D721Med (cell line): ENCODE measurements at regions not wholly inside any gene's neighbourhood (a gene's known extent, or its start where the extent isn't known, plus 50 kb on each side); places are given as distances from the start of the nearest gene placed in this dataset.
"Not testable (repeated sequence)": the region's sequence is repeated elsewhere in the genome, so short reads cannot be mapped to it uniquely, and the experiment has no call there.

Experiments
- DNase-seq: peaks from one replicate; pipeline ENCODE4 v3.0.0; 2011; ENCODE audit warnings: low spot score; ENCODE audit not compliant: insufficient read length
- FAIRE-seq: peaks from 2 replicates; lab custom pipeline; 2011; peaks lifted over from hg19 to GRCh38; lab: Jason Lieb, UNC
- CTCF ChIP-seq: IDR thresholded peaks from 2 replicates; pipeline ENCODE4 v1.5.1; 2012; ENCODE audit warnings: mild to moderate bottlenecking, control low read depth; ENCODE audit not compliant: insufficient read depth; ENCODE audit errors: missing control alignments

- DNase-seq = no peak
- no peak for FAIRE-seq
- no peak for TF ChIP-seq CTCF
Measured at GRCh38 chr12:131287015-131287937, 333.6 kb downstream of the ADGRD1 start.

- DNase-seq = no peak
- FAIRE-seq = no peak
- TF ChIP-seq CTCF = no peak
Measured at GRCh38 chr12:131287938-131288764, 334.4 kb downstream of the ADGRD1 start.

- not testable (repeated sequence) for DNase-seq, FAIRE-seq
Measured at GRCh38 chr12:131288765-131289695, 335.3 kb downstream of the ADGRD1 start.

GRCh38 chr12:131289807-131290206 is 336.1 kb downstream of the ADGRD1 start:
- DNase-seq, FAIRE-seq: not testable (repeated sequence)

- DNase-seq = no peak
- FAIRE-seq = no peak
- no peak for TF ChIP-seq CTCF
Measured at GRCh38 chr12:131290255-131290959, 336.7 kb downstream of the ADGRD1 start.

GRCh38 chr12:131293071-131294015 is 339.6 kb downstream of the ADGRD1 start:
- not testable (repeated sequence) for FAIRE-seq, DNase-seq

- DNase-seq, FAIRE-seq: not testable (repeated sequence)
Measured at GRCh38 chr12:131294716-131295115, 341.0 kb downstream of the ADGRD1 start.

- not testable (repeated sequence) for FAIRE-seq, DNase-seq
Measured at GRCh38 chr12:131295117-131295516, 341.4 kb downstream of the ADGRD1 start.

- not testable (repeated sequence) for FAIRE-seq, DNase-seq
Measured at GRCh38 chr12:131295559-131295958, 341.9 kb downstream of the ADGRD1 start.

- not testable (repeated sequence) for FAIRE-seq, DNase-seq
Measured at GRCh38 chr12:131296136-131296535, 342.4 kb downstream of the ADGRD1 start.

GRCh38 chr12:131296651-131297050 is 342.9 kb downstream of the ADGRD1 start:
- not testable (repeated sequence) for DNase-seq, FAIRE-seq

GRCh38 chr12:131298526-131299369 is 345.0 kb downstream of the ADGRD1 start:
- FAIRE-seq, DNase-seq: not testable (repeated sequence)
